ENCODE measurements at regions not wholly inside any gene's neighbourhood (a gene's known extent, or its start where the extent isn't known, plus 50 kb on each side); places are given as distances from the start of the nearest gene placed in this dataset.
"Not testable (repeated sequence)": the region's sequence is repeated elsewhere in the genome, so short reads cannot be mapped to it uniquely, and the experiment has no call there.

GRCh38 chr10:106023329-106023728 is 1141.2 kb downstream of the SORCS1 start:
- 52 to 69% (median 55%) methylated on average over 3 of the region's 3 CpGs for WGBS, 5 donors
- no peak overlapping the region for H3K27ac ChIP-seq
- no peak for DNase-seq
- H3K36me3 ChIP-seq: no peaks in the 10 kb centered on the region
- H3K9me3 ChIP-seq: no peaks in the 10 kb centered on the region
- H3K4me1 ChIP-seq: no peaks in the 10 kb centered on the region
- intact Hi-C loops (cut with DNase I; ENCODE audit: low total_unique reads): no loop called here
- TF ChIP-seq, protein P1, sequence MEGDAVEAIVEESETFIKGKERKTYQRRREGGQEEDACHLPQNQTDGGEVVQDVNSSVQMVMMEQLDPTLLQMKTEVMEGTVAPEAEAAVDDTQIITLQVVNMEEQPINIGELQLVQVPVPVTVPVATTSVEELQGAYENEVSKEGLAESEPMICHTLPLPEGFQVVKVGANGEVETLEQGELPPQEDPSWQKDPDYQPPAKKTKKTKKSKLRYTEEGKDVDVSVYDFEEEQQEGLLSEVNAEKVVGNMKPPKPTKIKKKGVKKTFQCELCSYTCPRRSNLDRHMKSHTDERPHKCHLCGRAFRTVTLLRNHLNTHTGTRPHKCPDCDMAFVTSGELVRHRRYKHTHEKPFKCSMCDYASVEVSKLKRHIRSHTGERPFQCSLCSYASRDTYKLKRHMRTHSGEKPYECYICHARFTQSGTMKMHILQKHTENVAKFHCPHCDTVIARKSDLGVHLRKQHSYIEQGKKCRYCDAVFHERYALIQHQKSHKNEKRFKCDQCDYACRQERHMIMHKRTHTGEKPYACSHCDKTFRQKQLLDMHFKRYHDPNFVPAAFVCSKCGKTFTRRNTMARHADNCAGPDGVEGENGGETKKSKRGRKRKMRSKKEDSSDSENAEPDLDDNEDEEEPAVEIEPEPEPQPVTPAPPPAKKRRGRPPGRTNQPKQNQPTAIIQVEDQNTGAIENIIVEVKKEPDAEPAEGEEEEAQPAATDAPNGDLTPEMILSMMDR (IDR thresholded peaks at IDR 0.05 in 8 of 11, conservative IDR thresholded peaks at IDR 0.05 in 3 of 11): no peak
- TF ChIP-seq POLR2A (IDR thresholded peaks at IDR 0.05) (no peak), POLR2AphosphoS5 (IDR thresholded peaks at IDR 0.05) (no peak)
- H3K4me3 ChIP-seq: no peak overlapping the region
- H3K27me3 ChIP-seq (replicated peaks in 1 of 7): no peaks in the 10 kb centered on the region

- H3K4me3 ChIP-seq; H3K36me3 ChIP-seq; intact Hi-C loops (cut with DNase I; ENCODE audit: low total_unique reads); H3K4me1 ChIP-seq; H3K27me3 ChIP-seq (replicated peaks in 1 of 7); DNase-seq; H3K27ac ChIP-seq: not testable (repeated sequence)
- 60 to 79% (median 77%) methylated on average over 6 of the region's 6 CpGs for WGBS, 5 donors
- H3K9me3 ChIP-seq: peaks cover 0 to 21% (median 9%) of the 10 kb centered on the region in 8 donors
Measured at GRCh38 chr10:106019559-106019958, 1144.9 kb downstream of the SORCS1 start.

DNA sequence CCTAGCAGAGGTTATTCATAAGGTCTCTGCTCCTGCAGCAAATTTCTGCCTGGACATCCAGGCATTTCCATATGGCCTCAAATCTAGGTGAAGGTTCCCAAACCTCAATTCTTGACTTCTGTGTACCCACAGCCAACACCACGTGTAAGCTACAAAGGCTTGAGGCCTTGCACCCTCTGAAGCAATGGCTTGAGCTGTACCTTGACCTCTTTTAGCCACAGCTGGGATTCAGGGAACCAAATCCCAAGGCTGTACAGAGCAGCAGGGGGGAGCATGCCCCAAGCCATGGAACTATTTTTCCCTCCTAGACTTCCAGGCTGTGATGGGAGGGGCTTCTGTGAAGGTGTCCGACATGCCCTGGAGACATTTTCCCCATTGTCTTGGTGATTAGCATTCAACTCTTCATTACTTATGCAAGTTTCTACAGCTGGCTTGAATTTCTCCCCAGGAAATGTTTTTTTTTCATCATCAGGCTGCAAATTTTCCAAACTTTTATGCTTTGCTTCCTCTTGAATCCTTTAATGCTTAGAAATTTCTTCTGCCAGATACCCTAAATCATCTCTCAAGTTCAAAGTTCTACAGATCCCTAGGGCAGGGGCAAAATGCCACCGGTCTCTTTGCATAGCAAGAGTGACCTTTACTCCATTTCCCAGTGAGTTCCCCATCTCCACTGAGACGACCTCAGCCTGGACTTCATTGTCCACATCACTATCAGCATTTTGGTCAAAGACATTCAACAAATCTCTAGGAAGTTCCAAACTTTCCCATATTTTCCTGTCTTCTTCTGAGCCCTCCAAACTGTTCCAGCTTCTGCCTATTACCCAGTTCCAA is 1148.9 kb downstream of the SORCS1 start:
- H3K27ac ChIP-seq; intact Hi-C loops (cut with DNase I; ENCODE audit: low total_unique reads); H3K36me3 ChIP-seq; H3K4me1 ChIP-seq; H3K4me3 ChIP-seq; H3K27me3 ChIP-seq (replicated peaks in 1 of 7); DNase-seq: not testable (repeated sequence)
- H3K9me3 ChIP-seq: peaks cover 0 to 36% (median 22%) of the 10 kb centered on the region in 8 donors
- WGBS, 5 donors: 65 to 81% (median 79%) methylated on average over 4 of the region's 4 CpGs

- no peak overlapping the region for H3K27ac ChIP-seq
- no peaks in the 10 kb centered on the region for H3K36me3 ChIP-seq
- TF ChIP-seq, protein P1 (IDR thresholded peaks at IDR 0.05 in 8 of 11, conservative IDR thresholded peaks at IDR 0.05 in 3 of 11): no peak
- TF ChIP-seq POLR2A (IDR thresholded peaks at IDR 0.05) (no peak), POLR2AphosphoS5 (IDR thresholded peaks at IDR 0.05) (no peak)
- DNase-seq: no peak
- no peaks in the 10 kb centered on the region for H3K4me1 ChIP-seq
- intact Hi-C loops (cut with DNase I; ENCODE audit: low total_unique reads): no loop called here
- peaks cover 0 to 34% (median 21%) of the 10 kb centered on the region in 8 donors for H3K9me3 ChIP-seq
- no peaks in the 10 kb centered on the region for H3K27me3 ChIP-seq (replicated peaks in 1 of 7)
- H3K4me3 ChIP-seq: no peak overlapping the region
- WGBS, 5 donors: 52 to 61% (median 55%) methylated on average over 3 of the region's 3 CpGs
Measured at GRCh38 chr10:106011250-106011649, 1153.3 kb downstream of the SORCS1 start.

GRCh38 chr10:106000721-106001120 is 1163.8 kb downstream of the SORCS1 start:
- WGBS, 5 donors: 68 to 86% (median 73%) methylated on average over 2 of the region's 2 CpGs
- intact Hi-C loops (cut with DNase I; ENCODE audit: low total_unique reads): no loop called here
- H3K27ac ChIP-seq: no peak overlapping the region
- DNase-seq: no peak
- no peak overlapping the region for H3K4me3 ChIP-seq
- TF ChIP-seq POLR2AphosphoS5 (IDR thresholded peaks at IDR 0.05) (no peak), POLR2A (IDR thresholded peaks at IDR 0.05) (no peak)
- TF ChIP-seq, protein P1 (IDR thresholded peaks at IDR 0.05 in 8 of 11, conservative IDR thresholded peaks at IDR 0.05 in 3 of 11): no peak
- peaks cover 0 to 4% (median 0%) of the 10 kb centered on the region in 8 donors for H3K9me3 ChIP-seq
- no peaks in the 10 kb centered on the region for H3K36me3 ChIP-seq
- H3K4me1 ChIP-seq: no peaks in the 10 kb centered on the region
- H3K27me3 ChIP-seq (replicated peaks in 1 of 7): no peaks in the 10 kb centered on the region

Data from spleen (tissue), 11 donors.